ENCODE measurements at regions not wholly inside any gene's neighbourhood (a gene's known extent, or its start where the extent isn't known, plus 50 kb on each side); places are given as distances from the start of the nearest gene placed in this dataset.

DNA sequence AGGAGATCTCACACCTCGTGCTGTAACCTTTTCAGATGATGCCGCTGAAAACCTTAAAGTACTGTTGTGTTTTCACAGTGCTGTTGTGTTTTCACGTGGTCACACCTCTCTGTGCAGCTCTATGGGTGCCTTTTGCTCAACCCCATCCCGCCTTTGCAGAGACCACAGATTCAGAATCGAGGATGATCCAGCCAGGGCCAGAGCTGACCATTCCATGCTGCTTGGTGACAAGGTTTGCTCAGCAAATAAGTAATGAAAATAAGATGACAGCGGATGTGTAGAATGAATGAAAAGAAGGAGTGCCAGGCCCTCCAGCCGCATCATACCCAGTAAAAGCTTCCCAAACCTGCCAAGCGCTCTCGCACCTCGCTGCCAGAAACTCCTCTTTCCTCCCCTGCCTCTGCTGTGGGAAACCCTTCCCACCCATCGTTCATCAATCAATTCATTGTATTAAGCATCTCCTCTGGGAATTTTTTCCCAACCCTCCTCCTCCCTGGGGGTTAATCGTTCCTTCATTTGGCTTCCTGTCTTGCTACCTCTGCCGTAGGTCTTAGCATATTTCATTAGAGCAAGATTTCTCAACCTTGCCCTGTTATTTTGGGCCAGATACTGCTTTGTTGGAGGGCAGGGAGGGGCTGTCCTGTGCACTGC, 93.4 kb upstream of the CRHR1 start:
- 12% methylated on average over 13 of the region's 13 CpGs for WGBS (ENCODE audit: low lambda C conversion rate)

DNA sequence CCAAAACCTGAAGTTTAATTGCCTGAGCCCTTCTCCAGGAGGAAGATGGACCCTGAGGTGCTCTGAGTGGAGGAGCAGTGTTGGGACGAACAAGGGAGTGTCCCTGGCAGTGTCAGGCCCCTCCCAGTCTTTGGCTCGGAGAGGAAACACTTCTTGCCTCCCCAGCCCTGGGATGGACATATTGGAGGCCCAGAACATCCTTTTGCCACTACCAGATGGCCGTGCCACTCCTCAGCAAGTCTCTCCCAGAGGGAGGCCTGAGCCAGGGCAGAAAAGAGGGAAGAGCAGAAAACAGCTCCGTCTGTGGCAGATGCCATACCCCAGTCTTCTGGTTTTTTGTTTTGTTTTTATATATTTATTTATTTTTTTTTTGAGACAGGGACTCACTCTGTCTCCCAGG, 91.5 kb upstream of the CRHR1 start:
- Histone ChIP-seq H3K27ac (ENCODE audit: extremely low read length, insufficient read depth, low read length) (no peak overlapping the region), H3K9me3 (ENCODE audit: low read length) (no peaks in the 10 kb centered on the region), H3K79me2 (ENCODE audit: insufficient read depth, low read length) (no peaks in the 10 kb centered on the region), H3K36me3 (replicated peaks in 1 of 2; ENCODE audit: control insufficient read depth in 1 of 2, insufficient read depth in 2 of 2, low read length in 2 of 2) (no peaks in the 10 kb centered on the region), H2AFZ (ENCODE audit: low read length) (no peak overlapping the region), H4K20me1 (ENCODE audit: insufficient read depth, low read length) (no peaks in the 10 kb centered on the region; the same call in 1 of the 2 replicates), H3K4me3 (replicated peaks in 1 of 3; ENCODE audit: insufficient read depth in 1 of 3, low read depth in 2 of 3, low read length in 3 of 3) (no peak overlapping the region), H3K9ac (ENCODE audit: insufficient read depth, low read depth, low read length) (no peak overlapping the region), H3K27me3 (ENCODE audit: control insufficient read depth in 1 of 2, insufficient read depth in 2 of 2, low read length in 2 of 2) (peaks cover 8 to 55% of the 10 kb centered on the region in 2 experiments), H3K4me1 (ENCODE audit: insufficient read depth, low read length) (no peaks in the 10 kb centered on the region), H3K4me2 (ENCODE audit: low read depth, low read length) (no peak overlapping the region)
- POLR2A ChIA-PET, result no interaction called here
- TF ChIP-seq YEATS2 (CRISPR knock-in tag; IDR thresholded peaks at IDR 0.05; ENCODE audit: borderline replicate concordance) (no peak), TGIF2 (CRISPR knock-in tag; IDR thresholded peaks at IDR 0.05) (no peak), ZNF629 (CRISPR knock-in tag; conservative IDR thresholded peaks at IDR 0.05) (no peak), ZNF552 (CRISPR knock-in tag; IDR thresholded peaks at IDR 0.05; ENCODE audit: borderline replicate concordance) (no peak), ZNF672 (CRISPR knock-in tag; IDR thresholded peaks at IDR 0.05) (no peak), ZNF34 (CRISPR knock-in tag; IDR thresholded peaks at IDR 0.05; ENCODE audit: borderline replicate concordance) (no peak), ZFP62 (CRISPR knock-in tag; IDR thresholded peaks at IDR 0.05) (no peak)
- 11% methylated on average over 1 of the region's 4 CpGs for WGBS (ENCODE audit: low lambda C conversion rate)
- DNase-seq (ENCODE audit: low spot score) (no peak), ATAC-seq (no peak), FAIRE-seq (no peak)
- no TSS peak for BruUV-seq (replicated peaks)
- in situ Hi-C loops (cut with HindIII; ENCODE audit: extremely low pct_ligation_motif_present, low pct_unique_long_range_greater_than_20kb) (no loop called here), intact Hi-C loops (cut with micrococcal nuclease; ENCODE audit: unreplicated experiment) (no loop called here)
- CTCF ChIA-PET (ENCODE audit: low intra/inter-chr PET ratio, low total read pairs), result no interaction called here

More for the DNA sequence above, 93.4 kb upstream of the CRHR1 start:
- no peak for DNase-seq (ENCODE audit: low spot score)
- Histone ChIP-seq H3K27ac (ENCODE audit: extremely low read length, insufficient read depth, low read length) (no peak overlapping the region), H3K9ac (ENCODE audit: insufficient read depth, low read depth, low read length) (no peak overlapping the region), H2AFZ (ENCODE audit: low read length) (no peak overlapping the region), H3K27me3 (ENCODE audit: control insufficient read depth in 1 of 2, insufficient read depth in 2 of 2, low read length in 2 of 2) (peaks cover 11 to 63% of the 10 kb centered on the region in 2 experiments), H3K36me3 (replicated peaks in 1 of 2; ENCODE audit: control insufficient read depth in 1 of 2, insufficient read depth in 2 of 2, low read length in 2 of 2) (no peaks in the 10 kb centered on the region), H3K4me1 (ENCODE audit: insufficient read depth, low read length) (no peaks in the 10 kb centered on the region), H4K20me1 (ENCODE audit: insufficient read depth, low read length) (no peaks in the 10 kb centered on the region; the same call in 1 of the 2 replicates), H3K4me2 (ENCODE audit: low read depth, low read length) (no peak overlapping the region), H3K4me3 (replicated peaks in 1 of 3; ENCODE audit: insufficient read depth in 1 of 3, low read depth in 2 of 3, low read length in 3 of 3) (no peak overlapping the region), H3K9me3 (ENCODE audit: low read length) (no peaks in the 10 kb centered on the region), H3K79me2 (ENCODE audit: insufficient read depth, low read length) (no peaks in the 10 kb centered on the region)
- intact Hi-C loops (cut with micrococcal nuclease; ENCODE audit: unreplicated experiment) (no loop called here), in situ Hi-C loops (cut with HindIII; ENCODE audit: extremely low pct_ligation_motif_present, low pct_unique_long_range_greater_than_20kb) (no loop called here)
- no peak for ATAC-seq
- TF ChIP-seq GZF1 (CRISPR knock-in tag; IDR thresholded peaks at IDR 0.05), result no peak
- TF ChIP-seq TBX2 (CRISPR knock-in tag; IDR thresholded peaks at IDR 0.05; ENCODE audit: borderline replicate concordance), result no peak
- no peak for TF ChIP-seq TARDBP (CRISPR knock-in tag; IDR thresholded peaks at IDR 0.05)
- no peak for TF ChIP-seq KMT2B (CRISPR knock-in tag; IDR thresholded peaks at IDR 0.05)
- no peak for TF ChIP-seq AGO2 (optimal IDR thresholded peaks at IDR 0.05; ENCODE audit: low read depth, low read length)
- no peak for TF ChIP-seq PRMT3 (CRISPR knock-in tag; IDR thresholded peaks at IDR 0.05; ENCODE audit: borderline replicate concordance, low read depth)
- no peak for TF ChIP-seq KDM6A (CRISPR knock-in tag; IDR thresholded peaks at IDR 0.05; ENCODE audit: low read depth)
- TF ChIP-seq ZEB1 (IDR thresholded peaks at IDR 0.05; ENCODE audit: insufficient replicate concordance, low read depth), result no peak
- no peak for TF ChIP-seq SSRP1 (CRISPR knock-in tag; IDR thresholded peaks at IDR 0.05)
- TF ChIP-seq ZC3H13 (CRISPR knock-in tag; IDR thresholded peaks at IDR 0.05), result no peak
- no peak for FAIRE-seq
- POLR2A ChIA-PET, result no interaction called here
- CTCF ChIA-PET (ENCODE audit: low intra/inter-chr PET ratio, low total read pairs), result no interaction called here
- no TSS peak for BruUV-seq (replicated peaks)
